ENCODE measurements at regions not wholly inside any gene's neighbourhood (a gene's known extent, or its start where the extent isn't known, plus 50 kb on each side); places are given as distances from the start of the nearest gene placed in this dataset.
A peak's percentile ranks its signal among the peaks of the same experiment; 100 is the strongest.

DNA sequence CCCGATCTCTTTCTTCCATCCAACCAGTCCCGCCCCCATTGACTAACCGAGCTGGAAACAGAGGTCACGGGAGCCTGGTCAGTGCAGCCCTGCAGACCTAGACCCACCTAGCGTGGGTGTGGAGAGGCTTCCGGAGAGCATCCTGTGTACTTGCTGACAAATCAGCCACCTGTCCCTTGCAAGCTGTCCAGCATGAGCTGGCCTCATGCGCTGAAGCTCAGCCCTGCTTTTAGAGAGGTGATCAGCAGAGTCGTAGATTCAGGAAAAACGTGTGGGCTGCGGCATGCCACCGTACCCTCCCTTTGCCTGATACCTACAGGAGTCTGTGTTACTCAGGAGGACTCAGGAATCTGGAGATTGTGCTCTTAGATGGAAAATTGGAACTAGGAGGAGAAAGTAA is 80.3 kb upstream of the UQCRFS1 start:
- DNase-seq, result no peak

- no peak for DNase-seq
These were observed 80.9 kb upstream of the UQCRFS1 start for GRCh38 chr19:29293736-29294342.

GRCh38 chr19:29294343-29294811 is 81.4 kb upstream of the UQCRFS1 start:
- DNase-seq, result no peak

DNA sequence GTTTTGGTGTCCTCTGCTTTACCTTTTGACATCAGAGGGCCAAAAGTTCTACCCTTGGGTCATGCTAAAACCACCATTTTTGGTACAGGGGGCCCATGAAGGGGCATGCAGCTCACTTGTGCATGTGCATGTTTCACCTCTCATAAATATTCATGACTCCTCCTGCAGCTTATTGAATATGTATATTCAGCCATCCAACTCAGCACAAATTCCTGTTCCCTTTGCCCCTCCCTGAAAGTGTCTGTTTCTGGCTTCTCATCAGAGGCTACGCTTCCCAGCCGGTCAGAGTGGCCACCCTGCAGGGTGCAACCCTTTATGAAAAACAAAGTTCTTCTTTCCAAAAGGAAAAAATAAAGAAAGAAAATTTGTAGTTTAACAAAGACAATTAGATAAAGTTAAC is 82.3 kb upstream of the UQCRFS1 start:
- DNase-seq, result no peak

DNA sequence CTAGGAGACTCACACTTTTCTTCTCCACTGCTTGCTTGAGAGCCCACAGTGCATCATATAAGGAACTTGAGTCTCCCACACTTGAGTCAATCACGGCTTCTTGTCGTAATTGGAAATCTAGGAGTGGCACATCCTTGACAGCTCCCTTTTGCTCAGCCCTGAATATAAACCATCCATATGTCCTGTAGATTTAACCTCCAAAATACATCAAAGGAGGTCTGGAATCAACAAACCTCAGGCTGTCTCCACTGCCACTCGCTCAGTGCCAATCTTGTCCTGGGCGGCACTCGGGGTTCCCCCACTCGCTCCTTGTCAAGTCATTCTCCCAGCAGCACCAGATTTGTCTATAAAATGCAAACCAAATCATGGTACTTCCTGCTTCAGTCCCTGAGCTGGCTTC is 84.4 kb upstream of the UQCRFS1 start:
- DNase-seq, result no peak

- DNase-seq, result no peak
These were observed 86.7 kb upstream of the UQCRFS1 start for GRCh38 chr19:29299416-29300380.

DNA sequence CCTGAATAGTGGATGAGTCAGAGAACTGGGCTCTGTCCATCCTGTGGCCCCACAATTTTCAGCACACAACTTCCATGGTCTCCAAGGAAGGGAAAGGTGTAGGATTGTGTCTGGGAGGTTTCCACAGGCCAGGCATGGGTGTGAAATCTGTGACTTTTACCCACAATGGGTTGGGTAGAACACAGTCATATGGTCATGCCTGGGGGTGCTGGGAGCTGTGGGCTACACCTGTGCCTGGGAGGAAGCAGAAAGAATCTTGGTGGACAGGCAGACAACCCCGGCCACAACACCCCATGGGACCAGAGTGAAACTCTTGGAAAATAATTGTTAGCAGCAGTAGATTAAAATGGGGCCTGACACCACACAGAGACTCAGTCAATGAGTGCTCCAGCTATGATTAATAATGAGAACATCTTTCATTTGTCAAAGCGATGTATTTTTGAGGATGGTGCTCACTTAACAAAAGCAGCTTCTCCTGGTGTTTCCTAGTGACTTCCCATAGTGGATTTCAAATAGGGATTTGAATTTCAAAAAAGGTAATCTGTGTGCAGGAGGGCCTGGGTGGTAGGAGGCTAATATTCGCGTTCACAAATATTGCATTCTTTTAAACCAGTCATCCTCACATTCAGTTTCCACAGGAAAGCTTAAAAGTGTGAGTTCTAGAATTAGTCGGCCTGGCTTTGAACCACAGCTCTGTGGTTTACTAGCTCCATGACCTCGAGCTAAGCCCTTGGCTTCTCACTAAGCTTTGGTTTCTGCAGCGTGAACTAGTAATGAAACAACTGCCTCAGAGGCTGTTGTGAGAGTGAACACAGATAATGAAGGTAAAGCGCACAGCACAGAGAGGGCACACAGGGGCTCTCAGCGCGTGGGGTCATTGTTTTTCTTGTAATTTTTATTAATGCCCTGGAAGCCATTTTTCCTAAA is 89.3 kb upstream of the UQCRFS1 start:
- no peak for DNase-seq

GRCh38 chr19:29303069-29303718 is 90.2 kb upstream of the UQCRFS1 start:
- DNase-seq, result no peak

- DNase-seq, result no peak
These were observed 90.8 kb upstream of the UQCRFS1 start for GRCh38 chr19:29303719-29304090.

- DNase-seq, result no peak
These were observed 92.3 kb upstream of the UQCRFS1 start for GRCh38 chr19:29305268-29305667.

DNA sequence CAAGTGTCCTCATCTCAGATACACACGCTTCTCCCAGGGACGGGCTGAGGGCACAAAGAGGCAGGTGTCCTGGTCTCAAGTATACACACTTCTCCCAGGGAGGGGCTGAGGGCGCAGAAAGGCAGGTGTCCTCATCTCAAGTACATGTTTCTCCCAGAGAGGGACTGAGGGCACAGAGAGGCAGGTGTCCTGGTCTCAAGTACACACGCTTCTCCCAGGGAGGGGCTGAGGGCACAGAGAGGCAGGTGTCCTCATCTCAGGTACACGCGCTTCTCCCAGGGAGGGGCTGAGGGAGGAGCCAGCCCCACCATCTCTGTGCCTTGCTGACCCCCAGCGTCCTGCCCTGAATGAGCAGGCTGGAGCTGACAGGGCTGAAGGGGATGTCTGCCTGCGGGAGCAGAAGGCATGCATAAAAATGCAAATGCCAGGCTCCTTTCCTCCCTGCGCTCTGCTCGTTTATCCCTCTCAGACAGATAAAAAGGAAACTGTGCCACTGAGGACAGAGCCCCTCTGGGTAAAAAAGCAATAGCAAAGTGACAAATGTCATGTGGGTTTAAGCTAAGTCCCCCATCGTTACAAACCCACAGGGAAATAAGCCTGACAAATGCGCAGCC is 96.1 kb upstream of the UQCRFS1 start:
- DNase-seq, result peak; percentile 81

GRCh38 chr19:29309637-29310036 is 96.7 kb upstream of the UQCRFS1 start:
- DNase-seq, result no peak

DNA sequence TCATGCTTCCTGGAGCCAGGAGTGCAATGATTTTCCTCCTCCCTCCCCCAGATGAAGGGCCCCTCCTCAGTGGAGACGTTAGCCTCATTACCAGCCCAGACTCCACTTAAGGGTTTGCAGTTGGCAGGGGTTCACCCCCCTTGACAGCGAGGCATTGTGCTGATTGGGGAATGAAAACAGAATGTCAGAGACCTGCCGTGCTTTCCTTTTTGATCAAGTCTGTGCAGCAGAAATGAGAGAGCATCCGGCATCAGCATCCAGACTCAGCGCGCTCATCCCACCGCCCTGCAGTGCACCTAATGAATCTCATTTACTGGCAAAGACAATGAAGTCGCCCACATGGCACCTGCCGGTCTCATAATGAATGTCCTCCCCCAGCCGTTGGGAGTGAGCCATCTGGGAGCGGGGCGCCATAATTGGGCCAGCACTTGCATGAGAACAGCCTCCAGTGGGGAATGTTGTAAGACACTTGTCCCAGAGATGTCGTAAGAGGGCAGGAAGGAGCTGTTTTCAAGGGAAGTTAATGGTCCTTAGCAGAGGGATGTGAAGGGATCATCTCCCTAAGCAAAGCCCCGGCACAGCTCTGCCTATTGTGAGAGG is 98.3 kb upstream of the UQCRFS1 start:
- peak; percentile 90 for DNase-seq

DNA sequence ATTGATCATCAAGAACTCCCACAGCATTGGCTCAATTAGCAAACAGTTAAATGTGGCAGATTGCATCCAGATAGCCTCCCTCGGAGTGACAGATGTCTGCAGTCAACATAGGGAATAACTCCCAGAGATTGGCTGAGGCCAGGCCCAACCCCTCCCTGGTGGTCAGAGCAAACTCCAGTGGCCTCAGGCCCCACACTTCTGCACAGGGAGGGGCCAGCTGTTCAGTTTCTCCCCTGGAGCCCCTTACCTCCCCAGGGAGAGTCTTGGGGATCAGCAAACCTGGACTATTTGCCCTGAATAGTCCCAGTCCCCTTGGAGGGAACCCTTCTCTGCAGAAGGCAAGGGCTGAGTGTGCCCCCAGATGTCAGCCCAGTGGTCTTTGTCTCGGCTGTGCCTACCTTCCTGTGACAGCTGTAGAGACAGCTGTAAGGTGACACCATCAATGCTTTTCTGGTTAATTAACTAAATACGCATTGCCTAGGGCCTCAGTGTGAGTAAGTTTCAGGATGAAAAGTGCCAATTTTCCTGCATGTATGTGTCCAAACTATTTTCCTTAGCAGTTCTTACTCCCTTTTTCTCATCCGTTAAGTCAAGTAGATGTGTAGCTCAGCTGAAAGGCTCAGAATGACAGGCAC is 102.7 kb upstream of the UQCRFS1 start:
- DNase-seq, result no peak

- DNase-seq, result no peak
These were observed 105.6 kb upstream of the UQCRFS1 start for GRCh38 chr19:29318581-29318980.

DNA sequence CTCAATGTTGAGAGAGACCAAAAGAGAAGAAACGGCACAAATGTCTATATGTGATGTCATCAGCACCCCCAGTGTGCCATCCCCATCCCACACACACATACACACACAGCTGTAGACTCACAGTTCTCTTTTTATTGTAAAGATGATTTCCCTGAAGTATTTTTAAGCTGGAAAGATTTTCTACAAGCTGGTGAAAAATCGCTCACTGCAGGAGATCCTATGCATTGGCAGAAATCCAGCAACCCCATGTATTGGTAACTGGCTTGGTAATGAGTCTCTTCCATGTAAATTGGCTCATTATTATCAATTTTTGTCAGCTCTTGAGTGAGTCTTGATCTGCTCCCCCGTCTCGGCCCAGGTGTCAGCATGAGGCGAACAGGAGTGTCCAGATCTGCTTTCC is 107.1 kb upstream of the UQCRFS1 start:
- DNase-seq, result no peak

DNA sequence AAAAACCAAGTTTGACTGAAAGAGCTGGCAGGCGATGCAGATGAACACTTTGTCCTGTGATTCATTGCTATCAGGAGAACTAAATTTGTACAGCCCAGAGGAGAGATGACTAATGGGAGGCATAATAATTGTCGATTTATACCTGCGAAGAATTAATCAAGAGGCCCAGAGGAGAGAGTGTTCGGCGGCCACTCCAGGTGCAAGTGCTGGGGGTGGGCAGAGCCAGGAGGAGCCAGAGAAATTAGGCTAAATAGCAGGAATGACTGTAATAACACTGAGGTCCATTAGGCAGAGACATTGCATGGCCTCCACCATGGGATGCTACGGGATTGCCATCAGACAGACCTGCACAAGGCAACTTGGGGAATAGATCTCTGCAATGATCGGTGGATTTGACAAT is 107.7 kb upstream of the UQCRFS1 start:
- no peak for DNase-seq

- no peak for DNase-seq
These were observed 108.2 kb upstream of the UQCRFS1 start for GRCh38 chr19:29321116-29321515.

GRCh38 chr19:29323021-29323430 is 110.1 kb upstream of the UQCRFS1 start:
- no peak for DNase-seq

- DNase-seq, result no peak
These were observed 110.7 kb upstream of the UQCRFS1 start for GRCh38 chr19:29323440-29324290.

Data from NCI-H1092 (cell line).